Stimulated activated CD4-positive, alpha-beta T cell treated with anti-CD3 and anti-CD28 coated beads, Interleukin-12 subunit alpha, Interleukin-12 subunit beta, amount 100 ng/mL, for 48 hours (primary cell): ENCODE measurements at regions not wholly inside any gene's neighbourhood (a gene's known extent, or its start where the extent isn't known, plus 50 kb on each side); places are given as distances from the start of the nearest gene placed in this dataset.
"Not testable (repeated sequence)": the region's sequence is repeated elsewhere in the genome, so short reads cannot be mapped to it uniquely, and the experiment has no call there.

Experiments used
- DNase-seq, 3 donors: peaks; one replicate each; pipeline ENCODE4 v3.0.0-alpha.2; 2020; ENCODE audit warnings: low read depth in 2 of 3, low spot score in 1 of 3

DNA sequence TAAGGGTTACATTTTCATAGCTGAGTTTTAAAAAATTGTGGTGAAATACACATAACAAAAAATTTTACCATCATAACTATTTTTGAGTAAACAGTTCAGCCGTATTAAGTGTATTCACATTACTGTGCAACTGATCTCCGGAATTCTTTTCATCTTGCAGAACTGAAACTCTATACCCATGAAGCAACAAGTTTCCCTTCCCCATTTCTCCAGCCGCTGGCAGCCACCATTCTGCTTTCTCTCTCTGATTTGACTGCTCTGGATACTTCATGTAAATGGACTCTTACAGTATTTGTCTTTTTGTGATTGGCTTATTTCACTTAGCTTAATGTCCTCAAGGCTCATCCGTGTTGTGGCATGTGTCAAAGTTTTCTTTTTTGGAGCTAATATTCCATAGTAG lies 341.6 kb downstream of the QKI start:
- no peak for DNase-seq

DNA sequence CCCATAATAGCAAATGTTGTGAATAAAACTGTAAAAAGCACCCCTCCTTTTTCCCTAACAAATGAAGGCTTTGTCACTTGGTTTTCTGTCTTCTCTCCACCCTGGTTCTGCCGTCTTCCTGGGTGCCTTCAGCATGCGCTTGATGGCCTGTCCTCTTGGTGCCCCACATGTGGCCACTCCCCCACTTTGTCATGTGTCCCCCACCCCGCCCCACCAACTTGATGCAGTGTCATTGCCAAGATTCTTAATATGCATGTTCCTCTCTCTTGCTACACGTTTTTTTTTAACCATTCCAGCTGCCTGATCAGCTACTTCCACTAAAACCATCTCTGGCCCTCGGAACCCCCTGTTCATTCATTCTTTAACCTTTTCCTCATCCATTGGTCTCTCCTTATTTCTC lies 340.3 kb downstream of the QKI start:
- no peak for DNase-seq

DNA sequence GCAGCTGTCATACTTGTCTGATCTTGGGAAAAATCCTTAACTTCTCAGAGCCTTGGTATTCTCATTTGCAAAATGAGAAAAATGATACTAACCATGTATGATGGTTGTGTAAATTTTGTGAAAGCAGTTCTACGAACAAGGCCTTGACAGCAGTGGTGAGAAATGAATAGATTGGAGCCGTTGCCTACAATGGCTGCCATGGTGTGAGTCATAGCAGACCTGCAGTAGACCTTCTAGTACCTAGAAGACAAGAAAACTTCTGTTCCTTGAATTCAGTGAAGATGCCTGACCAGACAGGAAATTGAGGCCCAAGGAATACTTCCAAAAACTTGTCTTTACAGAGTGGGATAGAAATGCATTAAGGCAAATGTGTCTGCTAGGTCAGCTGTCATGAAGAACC lies 338.9 kb downstream of the QKI start:
- DNase-seq = no peak

DNA sequence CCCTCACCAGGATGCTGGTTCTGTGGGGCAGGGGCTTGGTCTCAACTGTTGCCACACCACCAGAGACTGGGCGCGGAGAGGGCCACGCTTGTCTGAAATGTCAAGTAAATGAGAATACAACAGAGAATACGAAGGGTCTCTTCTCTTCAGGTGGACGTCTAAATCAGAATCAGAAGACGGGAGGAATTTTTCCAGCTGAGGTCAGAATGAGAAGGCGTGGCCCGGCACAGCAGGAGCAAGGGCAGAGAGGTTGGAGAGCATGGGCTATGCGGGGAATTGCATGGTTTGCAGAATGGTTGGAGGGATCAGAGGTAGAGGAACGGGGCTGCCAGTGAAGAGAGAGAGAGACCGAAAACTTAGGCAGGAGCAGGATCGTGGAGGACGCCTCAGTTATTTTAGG lies 337.9 kb downstream of the QKI start:
- DNase-seq = no peak

DNA sequence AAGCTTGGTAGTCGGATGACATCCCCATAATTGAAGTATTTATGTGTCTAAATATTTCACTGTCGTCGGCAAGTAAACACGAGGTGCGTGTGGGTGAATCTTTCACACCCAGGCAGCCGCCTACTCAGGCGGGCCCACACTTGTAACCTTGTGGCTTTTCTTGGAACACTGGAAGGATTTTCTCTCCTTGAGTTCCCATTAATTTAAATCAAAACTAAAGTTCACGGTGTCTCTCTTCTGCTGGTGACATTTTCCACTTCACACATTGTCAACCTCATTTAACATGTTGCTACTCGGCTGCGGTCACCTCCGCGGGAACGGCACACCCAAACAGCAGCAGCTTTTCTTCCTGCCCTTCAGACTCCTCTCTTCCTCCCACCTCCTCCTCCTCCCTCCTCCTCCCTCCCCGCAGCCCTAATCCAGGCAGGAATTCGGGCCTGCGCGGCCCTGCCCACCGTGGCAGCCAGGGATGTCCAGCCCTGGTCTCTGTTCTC lies 336.6 kb downstream of the QKI start:
- DNase-seq = no peak

DNA sequence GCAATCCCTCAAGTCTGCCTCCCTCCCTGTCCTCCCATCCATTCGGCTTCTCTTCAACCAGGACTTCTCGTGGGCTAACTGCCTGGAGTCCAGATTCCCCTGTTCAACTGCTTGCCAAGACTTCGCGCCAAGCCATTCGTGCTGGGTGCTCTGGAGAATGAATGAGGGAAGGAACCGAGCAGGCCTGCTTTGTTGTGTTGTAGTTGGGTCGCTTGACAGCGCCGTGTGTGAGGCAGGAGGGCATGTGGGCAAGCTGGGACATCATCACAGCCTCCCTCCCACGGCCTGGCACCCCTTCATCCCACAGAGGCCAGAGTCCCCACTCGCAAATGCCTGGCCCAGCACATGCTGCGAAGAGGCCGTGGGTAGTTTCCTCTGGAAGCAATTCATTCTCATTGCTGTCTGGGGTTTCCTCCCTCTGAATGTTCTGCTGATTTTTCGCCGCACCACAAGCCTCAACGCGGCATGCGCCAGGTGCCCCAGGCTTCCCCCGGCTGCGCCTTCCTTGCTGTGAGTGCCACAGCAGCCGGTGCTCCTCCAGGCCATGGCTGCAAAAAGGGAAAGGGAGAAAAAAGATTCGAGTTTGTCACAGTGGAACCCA lies 336.0 kb downstream of the QKI start:
- DNase-seq = no peak

DNA sequence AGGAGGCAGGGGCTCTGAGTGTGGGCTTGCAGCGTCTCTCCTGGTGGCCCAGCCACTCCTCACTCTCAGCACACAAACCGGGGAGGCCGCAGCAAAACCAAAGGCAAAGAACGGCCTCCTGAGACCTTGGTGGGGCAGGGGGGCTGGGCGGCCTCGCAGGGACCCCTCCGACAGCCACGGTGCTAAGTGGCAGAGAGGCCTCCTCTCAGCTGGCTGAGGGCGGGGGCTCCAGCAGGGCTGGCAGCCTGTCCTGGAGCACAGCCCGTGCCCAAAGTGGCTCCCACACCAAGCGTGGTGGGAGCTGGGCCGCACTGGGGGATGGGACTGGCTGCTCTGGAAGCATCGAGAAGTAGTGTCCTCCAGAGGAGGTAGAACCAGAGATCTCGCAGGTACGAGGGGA lies 334.4 kb downstream of the QKI start:
- no peak for DNase-seq

DNA sequence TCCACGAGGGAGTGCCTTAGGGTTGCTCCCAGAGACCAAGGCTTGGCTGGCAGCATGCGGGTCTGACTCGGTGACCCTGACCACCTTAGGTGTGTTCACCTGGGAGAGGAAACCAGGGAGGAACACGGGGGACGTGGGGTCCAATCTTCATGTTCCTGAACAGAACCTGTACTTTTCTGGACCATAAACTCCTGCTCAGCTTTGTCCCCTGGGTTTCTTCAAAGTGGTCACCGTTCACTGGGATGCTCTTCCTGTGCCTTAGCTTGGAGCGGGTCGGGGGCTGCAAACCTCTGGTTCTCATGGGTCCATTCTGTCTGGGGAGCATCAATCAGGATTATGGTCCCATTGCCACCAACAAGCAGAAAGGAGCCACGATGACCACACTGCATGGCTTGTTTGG lies 333.5 kb downstream of the QKI start:
- no peak for DNase-seq

DNA sequence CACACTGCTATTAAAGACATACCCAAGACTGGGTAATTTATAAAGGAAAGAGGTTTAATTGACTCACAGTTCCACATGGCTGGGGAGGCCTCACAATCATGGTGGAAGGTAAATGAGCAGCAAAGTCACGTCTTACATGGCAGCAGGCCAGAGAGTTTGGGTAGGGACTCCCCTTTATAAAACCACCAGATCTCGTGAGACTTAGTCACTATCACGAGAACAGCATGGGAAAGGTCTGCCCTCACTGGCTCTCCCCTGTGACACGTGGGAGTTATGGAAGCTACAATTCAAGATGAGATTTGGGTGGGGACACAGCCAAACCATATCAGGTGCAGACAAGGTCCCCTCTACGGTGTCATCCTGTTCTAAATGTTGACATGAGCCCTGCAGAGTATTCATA lies 332.5 kb downstream of the QKI start:
- not testable (repeated sequence) for DNase-seq

DNA sequence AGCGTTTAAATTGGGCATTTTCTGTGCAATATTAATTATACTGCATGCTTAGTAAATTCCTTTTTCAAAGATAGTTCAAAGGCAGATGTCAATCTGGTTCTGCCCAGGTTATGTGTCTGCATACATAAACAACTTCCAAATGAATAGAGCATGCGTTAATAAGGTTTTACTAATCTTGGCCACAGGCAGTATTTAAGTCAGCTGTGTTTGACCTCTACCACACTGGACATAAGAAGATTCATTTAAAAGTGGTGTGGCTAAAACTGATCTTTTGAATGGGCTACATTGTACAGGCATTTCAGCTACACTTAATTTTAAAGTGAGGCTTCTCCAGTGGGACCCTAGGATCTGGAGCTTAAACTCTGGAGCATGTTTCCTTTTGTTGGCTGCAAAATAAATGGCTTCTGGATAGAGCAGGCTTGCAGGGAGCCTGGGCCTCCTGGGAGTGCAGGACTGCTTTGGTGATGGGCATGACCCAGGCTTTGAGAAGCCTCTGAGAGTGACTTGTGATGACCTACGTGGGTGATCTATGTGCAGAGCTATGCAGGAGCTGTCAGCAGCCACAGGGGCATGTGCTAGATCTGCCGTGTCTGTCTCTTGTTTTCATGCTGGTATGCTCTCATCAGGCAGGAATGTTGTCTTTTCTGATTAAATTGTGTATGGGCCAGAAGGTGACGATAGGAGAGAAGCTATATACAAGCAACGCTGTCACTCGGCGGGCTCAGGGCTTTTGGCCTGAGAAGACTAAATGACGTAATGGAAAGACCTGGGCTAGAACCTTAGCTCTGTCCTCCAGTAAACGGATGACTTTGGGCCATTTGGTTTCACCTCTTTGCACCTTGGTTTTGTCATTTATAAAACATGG lies 331.2 kb downstream of the QKI start:
- no peak for DNase-seq

DNA sequence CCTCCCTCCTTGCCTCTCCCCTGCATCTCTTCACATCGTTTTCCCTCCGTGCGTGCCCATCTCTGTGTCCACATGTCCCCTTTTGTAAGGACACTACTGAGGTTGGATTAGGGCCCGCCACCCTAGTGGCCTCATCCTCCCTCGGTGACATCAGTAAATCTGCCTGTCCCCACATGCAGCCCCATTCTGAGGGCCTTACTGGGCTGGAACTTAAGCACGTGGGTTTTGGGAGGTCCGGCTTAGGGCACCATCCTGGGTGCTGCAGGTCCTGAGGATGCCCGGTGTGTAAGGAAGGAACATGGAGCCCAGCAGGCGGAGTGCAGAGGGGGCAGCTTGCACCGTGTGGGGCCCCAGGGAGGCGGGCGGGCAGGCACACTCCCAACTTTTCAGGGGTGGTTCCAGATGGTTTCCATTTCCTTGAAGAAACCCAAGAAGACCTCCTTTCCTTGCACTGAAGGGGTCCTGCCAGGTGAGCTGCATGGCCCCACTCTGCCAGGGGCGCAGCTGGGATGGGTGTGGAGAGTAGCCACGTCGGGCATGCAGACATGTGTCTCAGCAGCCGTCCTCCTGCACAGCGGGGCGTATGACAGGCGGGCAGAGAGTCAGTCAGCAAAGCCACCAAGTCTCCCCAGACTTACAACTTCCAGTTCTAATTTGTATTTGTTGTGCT lies 329.9 kb downstream of the QKI start:
- no peak for DNase-seq

DNA sequence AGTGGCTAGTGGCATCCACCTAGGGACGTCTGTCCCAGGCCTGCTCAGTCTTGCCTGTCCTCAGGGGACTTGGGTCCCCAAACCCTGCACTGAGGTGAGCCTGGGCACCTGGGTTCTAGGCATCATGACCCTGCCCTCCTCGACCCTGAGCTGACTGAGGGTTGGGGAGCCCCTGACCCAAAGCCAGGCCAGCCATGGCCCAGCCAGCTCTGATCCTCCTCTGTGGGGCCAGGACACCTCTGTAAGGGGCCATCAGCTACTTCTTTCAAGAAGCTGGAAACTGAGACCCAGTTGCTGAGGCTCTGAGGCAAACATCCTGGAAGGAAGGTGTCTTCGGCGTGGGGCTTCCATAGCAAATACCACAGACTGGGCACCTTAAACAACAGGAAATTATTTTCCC lies 329.3 kb downstream of the QKI start:
- DNase-seq = no peak

DNA sequence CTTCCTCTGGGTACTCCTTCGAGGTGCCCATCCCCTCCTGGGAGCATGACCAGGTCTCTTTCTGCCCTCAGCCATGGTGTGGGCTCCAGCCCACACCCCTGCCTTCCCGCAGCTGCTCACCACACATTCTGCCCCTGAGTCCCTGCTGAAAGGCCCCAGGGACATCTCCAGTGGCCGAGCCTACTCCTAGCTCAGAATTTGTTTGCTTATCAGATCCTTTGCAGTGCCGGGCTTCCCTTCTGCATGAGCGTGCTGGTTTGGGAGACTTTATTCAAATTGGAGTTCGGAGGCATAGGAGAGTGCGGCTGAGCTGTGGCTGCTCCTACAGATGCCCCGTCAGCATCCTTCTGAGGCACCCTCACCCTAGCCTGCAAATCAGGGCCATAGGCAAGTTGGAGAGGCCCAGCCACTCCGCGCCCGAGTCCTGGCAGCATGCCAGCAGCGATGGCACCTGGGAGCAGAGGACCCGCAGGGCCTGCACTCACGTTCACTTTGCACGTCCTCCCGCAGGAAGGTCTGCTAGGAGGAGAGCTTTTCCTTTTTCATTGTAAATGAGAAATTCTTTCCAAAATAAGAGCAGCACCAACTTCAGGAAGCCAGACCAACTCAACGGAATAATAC lies 327.3 kb downstream of the QKI start:
- DNase-seq = no peak

DNA sequence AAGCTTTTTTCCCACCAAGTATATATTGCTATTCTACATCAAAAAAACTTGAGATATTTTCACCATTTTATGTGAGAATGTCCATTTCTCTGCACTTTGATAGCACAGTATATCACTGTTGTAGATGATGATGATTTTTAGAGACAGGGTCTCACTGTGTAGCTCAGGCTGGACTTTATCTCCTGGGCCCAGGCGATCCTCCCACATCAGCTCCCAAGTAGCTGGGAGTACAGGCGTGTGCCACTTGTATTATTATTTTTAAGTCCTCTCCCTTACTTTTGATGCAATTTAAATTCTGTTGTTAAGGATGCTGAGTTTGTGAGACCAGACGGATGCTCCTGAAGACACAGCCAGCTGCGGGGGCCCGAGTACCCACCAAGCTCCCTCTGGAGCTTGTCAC lies 326.8 kb downstream of the QKI start:
- no peak for DNase-seq

DNA sequence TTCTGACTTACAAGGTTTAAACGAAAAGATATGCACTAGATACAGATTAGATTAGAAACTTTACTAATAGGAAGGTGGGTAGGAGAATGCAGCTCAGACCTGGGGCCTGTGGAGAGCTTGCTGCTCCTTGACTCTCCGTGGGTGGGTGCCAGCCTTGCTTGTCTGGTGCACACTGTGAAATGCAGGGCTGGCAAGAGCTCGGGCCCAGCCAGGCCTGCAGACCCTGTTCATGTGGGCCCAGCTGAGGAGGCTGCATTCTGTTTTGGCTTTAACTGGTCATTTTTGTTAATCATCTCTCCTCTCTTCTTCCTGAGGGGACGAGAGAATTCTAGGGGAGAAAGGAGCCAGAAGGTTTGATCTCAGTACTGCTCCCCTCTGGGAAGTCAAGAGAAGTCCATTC lies 325.4 kb downstream of the QKI start:
- no peak for DNase-seq

DNA sequence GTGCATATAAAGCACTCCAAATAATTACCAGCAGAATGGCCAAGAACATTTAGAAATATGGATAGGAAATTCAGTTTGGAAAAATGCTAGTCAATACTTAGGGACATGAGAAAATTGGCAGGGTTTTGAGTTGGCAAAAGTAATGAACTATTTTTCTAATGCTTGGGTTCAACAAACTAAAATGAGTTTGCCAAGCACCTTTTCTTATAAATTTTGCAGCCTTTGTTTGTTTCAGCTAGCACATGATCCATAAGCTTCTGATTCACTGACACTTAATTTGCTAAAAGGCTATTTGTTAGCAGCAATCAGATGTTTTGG lies 324.8 kb downstream of the QKI start:
- no peak for DNase-seq

DNA sequence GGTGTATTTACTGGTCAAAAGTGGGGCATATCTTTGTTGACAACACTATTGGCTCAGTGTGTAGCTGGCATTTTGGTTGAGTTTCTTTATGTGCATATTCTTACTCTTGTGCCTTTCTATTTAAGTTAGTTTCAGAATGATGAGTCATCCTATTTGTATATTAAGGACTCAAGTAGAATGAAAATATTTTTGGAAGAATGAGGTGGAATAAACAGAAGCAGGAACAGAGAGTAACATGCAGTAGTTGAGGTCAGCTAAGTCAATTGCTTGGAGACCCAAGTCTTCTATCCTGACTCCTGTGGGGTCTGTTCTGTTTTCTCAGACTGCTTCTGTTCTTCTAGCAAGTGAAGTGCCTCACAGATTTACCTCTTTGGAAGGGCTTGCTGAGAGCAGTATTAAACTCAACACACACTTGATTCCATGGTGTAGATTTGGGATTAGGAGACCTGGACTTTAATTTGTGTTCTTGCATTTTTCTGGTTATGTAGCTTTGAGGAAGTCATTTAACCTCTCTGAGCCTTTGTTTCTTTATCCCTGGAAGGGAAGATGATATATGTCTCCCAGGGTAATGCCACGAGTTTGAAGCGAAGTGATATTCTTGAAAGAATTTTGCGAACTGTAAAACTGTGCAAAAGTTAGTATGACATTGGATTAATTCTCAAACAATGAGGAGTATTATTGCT lies 324.3 kb downstream of the QKI start:
- no peak for DNase-seq

DNA sequence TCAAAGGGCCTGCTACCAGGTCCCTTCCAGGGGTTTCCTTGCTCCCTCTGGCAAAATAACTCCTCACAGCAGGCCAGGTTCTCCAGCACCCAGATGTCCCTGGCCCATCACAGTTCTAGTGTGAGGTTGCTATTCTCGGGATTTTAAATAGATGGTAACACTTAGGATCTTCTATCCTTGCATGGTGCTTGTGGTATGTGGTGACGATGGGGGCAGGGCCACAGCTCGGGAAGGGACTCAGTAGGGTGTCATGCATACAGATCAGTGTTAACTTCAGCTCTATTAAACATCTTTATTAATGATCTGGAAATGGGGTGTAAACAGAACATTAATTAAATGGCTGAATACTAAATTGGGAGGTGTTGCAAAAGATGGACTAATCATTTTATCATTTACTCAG lies 323.8 kb downstream of the QKI start:
- no peak for DNase-seq

DNA sequence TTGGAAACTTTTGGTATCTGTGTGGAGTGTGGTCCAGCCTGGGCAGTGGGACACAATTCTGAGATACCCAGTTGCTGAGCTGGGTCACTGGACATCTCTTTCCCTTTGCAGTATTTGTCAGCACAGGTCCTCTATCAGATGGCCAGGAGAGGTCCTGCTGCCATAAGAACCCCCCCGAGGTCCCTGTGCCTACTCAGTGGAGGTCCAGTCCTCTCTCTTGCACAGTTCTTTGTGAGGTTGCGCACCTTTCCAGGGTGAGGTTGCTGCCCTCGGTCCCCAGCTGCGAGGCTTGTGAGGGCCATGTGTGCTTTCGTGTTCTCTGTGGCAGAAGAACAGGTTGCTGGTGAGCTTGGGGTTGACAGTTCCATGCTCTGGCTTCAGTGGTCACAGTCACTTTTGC lies 320.6 kb downstream of the QKI start:
- no peak for DNase-seq

DNA sequence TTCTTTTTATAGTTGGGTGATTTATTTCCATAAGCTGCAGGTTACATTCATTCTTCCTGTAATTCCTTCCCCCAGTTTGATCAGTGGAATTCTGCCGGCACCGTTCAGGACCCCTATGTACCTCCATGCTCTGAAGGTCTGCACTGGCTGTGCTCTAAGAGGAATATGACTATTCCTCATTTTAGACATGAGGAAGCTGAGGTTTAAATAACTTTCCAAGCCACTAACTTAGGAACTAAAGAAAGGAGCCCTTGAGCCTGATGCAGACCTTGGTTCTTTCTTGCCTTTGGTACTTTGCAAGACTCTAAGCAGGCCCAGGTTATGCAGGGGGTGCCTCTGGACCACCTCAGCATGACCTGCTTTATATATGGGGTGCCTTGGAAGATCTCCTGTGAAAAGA lies 318.5 kb downstream of the QKI start:
- DNase-seq = no peak

DNA sequence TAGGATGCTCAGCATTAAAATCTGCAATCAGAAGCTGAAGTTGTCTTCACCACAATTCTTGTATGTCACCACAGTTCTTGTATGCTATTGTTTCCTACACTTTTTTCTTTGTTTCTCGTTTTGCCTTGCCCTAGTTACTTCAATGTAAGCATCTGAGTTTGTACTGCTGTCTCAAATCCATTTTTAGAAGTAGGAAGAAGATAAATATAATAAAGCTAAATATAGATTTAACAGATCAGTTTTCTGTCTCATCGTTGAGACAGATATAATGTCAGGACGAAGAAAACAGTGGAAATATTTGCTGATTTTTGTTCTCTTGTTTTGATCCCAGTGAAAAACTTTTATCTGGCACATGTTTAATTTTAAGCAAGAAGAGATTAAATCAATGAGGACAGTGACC lies 318.0 kb downstream of the QKI start:
- DNase-seq = no peak

DNA sequence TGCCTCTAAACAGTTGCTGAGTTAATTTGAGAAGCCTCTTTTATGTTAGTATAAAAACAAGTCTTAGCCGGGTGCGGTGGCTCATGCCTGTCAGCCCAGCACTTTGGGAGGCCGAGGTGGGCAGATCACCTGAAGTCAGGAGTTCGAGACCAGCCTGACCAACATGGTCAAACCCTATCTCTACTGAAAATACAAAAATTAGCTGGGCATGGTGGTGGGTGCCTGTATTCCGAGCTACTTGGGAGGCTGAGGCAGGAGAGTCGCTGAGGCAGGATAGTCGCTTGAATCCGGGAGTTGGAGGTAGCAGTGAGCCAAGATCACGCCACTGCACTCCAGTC lies 317.5 kb downstream of the QKI start:
- DNase-seq = not testable (repeated sequence)
